GM18498 (cell line): ENCODE measurements at regions not wholly inside any gene's neighbourhood (a gene's known extent, or its start where the extent isn't known, plus 50 kb on each side); places are given as distances from the start of the nearest gene placed in this dataset.

Experiments
- ATAC-seq: cut with Tn5 transposase; IDR thresholded peaks from one replicate; pipeline ENCODE4 v1.9.1; 2021; ENCODE audit warnings: mild to moderate bottlenecking, moderate library complexity; ENCODE audit not compliant: unreplicated experiment

GRCh38 chr17:15112846-15113617, 152.1 kb downstream of the PMP22 start:
- ATAC-seq, result no peak

- ATAC-seq, result no peak
Observed at GRCh38 chr17:15109608-15110007, 155.5 kb downstream of the PMP22 start.

- no peak for ATAC-seq
Observed at GRCh38 chr17:15108992-15109391, 156.1 kb downstream of the PMP22 start.

- ATAC-seq, result no peak
Observed at GRCh38 chr17:15106540-15106939, 158.6 kb downstream of the PMP22 start.

GRCh38 chr17:15103785-15104184, 161.3 kb downstream of the PMP22 start:
- no peak for ATAC-seq

GRCh38 chr17:15101175-15101574, 164.0 kb downstream of the PMP22 start:
- no peak for ATAC-seq

- no peak for ATAC-seq
Observed at GRCh38 chr17:15096511-15096910, 168.6 kb downstream of the PMP22 start.

GRCh38 chr17:15095935-15096334, 169.2 kb downstream of the PMP22 start:
- no peak for ATAC-seq

GRCh38 chr17:15092762-15093161, 172.4 kb downstream of the PMP22 start:
- no peak for ATAC-seq

- no peak for ATAC-seq
Observed at GRCh38 chr17:15092261-15092660, 172.9 kb downstream of the PMP22 start.

GRCh38 chr17:15091825-15092224, 173.3 kb downstream of the PMP22 start:
- ATAC-seq, result no peak

GRCh38 chr17:15090533-15090932, 174.6 kb downstream of the PMP22 start:
- no peak for ATAC-seq

GRCh38 chr17:15087946-15088345, 177.2 kb downstream of the PMP22 start:
- ATAC-seq, result no peak

GRCh38 chr17:15086776-15087295, 178.3 kb downstream of the PMP22 start:
- ATAC-seq, result no peak

GRCh38 chr17:15085890-15086677, 179.0 kb downstream of the PMP22 start:
- ATAC-seq, result no peak

GRCh38 chr17:15083225-15083624, 181.9 kb downstream of the PMP22 start:
- no peak for ATAC-seq

- ATAC-seq, result no peak
Observed at GRCh38 chr17:15081008-15081407, 184.1 kb downstream of the PMP22 start.

- no peak for ATAC-seq
Observed at GRCh38 chr17:15078570-15078969, 186.6 kb downstream of the PMP22 start.

- ATAC-seq, result no peak
Observed at GRCh38 chr17:15076991-15077663, 188.0 kb downstream of the PMP22 start.

- no peak for ATAC-seq
Observed at GRCh38 chr17:15051933-15052332, 213.2 kb downstream of the PMP22 start.

- no peak for ATAC-seq
Observed at GRCh38 chr17:15049795-15050160, 215.3 kb downstream of the PMP22 start.
